Effector CD8-positive, alpha-beta T cell (primary cell): ENCODE measurements at regions not wholly inside any gene's neighbourhood (a gene's known extent, or its start where the extent isn't known, plus 50 kb on each side); places are given as distances from the start of the nearest gene placed in this dataset.

ENCODE experiments used
- DNase-seq: peaks from one replicate; lab custom pipeline; 2025; lab: John Stamatoyannopoulos, UW

GRCh38 chrX:9087271-9088040 is 53.5 kb upstream of the FAM9B start:
- DNase-seq, result no peak

- DNase-seq, result no peak
Observed at GRCh38 chrX:9088896-9089295, 55.0 kb upstream of the FAM9B start.

GRCh38 chrX:9090766-9091165 is 56.8 kb upstream of the FAM9B start:
- no peak for DNase-seq

- no peak for DNase-seq
Observed at GRCh38 chrX:9091258-9091657, 57.3 kb upstream of the FAM9B start.

- no peak for DNase-seq
Observed at GRCh38 chrX:9102956-9103355, 69.0 kb upstream of the FAM9B start.

GRCh38 chrX:9108054-9108453 is 74.1 kb upstream of the FAM9B start:
- no peak for DNase-seq

- DNase-seq, result no peak
Observed at GRCh38 chrX:9110808-9111207, 76.9 kb upstream of the FAM9B start.

- DNase-seq, result no peak
Observed at GRCh38 chrX:9114245-9114644, 80.3 kb upstream of the FAM9B start.

- DNase-seq, result no peak
Observed at GRCh38 chrX:9117851-9118250, 83.9 kb upstream of the FAM9B start.

- DNase-seq, result no peak
Observed at GRCh38 chrX:9122519-9123245, 88.8 kb upstream of the FAM9B start.

- DNase-seq, result no peak
Observed at GRCh38 chrX:9127986-9128385, 94.1 kb upstream of the FAM9B start.

- DNase-seq, result no peak
Observed at GRCh38 chrX:9130031-9130430, 96.1 kb upstream of the FAM9B start.

GRCh38 chrX:9131066-9131465 is 97.1 kb upstream of the FAM9B start:
- no peak for DNase-seq

- no peak for DNase-seq
Observed at GRCh38 chrX:9132036-9132638, 98.2 kb upstream of the FAM9B start.

GRCh38 chrX:9133426-9133825 is 99.5 kb upstream of the FAM9B start:
- DNase-seq, result no peak

GRCh38 chrX:9134366-9134765 is 100.4 kb upstream of the FAM9B start:
- no peak for DNase-seq

GRCh38 chrX:9135901-9136510 is 102.1 kb upstream of the FAM9B start:
- DNase-seq, result no peak

- no peak for DNase-seq
Observed at GRCh38 chrX:9137152-9137551, 103.2 kb upstream of the FAM9B start.

- no peak for DNase-seq
Observed at GRCh38 chrX:9141496-9141895, 107.6 kb upstream of the FAM9B start.

GRCh38 chrX:9144701-9145241 is 110.8 kb upstream of the FAM9B start:
- no peak for DNase-seq

GRCh38 chrX:9146657-9147056 is 112.7 kb upstream of the FAM9B start:
- no peak for DNase-seq

- no peak for DNase-seq
Observed at GRCh38 chrX:9147086-9147485, 113.2 kb upstream of the FAM9B start.
